Pons (tissue), 1 donor: ENCODE measurements at regions not wholly inside any gene's neighbourhood (a gene's known extent, or its start where the extent isn't known, plus 50 kb on each side); places are given as distances from the start of the nearest gene placed in this dataset.
"Not testable (repeated sequence)": the region's sequence is repeated elsewhere in the genome, so short reads cannot be mapped to it uniquely, and the experiment has no call there.

Source experiments
- DNase-seq: peaks from one replicate; pipeline ENCODE4 v3.0.0-alpha.2; 2016; ENCODE audit warnings: low spot score

DNA sequence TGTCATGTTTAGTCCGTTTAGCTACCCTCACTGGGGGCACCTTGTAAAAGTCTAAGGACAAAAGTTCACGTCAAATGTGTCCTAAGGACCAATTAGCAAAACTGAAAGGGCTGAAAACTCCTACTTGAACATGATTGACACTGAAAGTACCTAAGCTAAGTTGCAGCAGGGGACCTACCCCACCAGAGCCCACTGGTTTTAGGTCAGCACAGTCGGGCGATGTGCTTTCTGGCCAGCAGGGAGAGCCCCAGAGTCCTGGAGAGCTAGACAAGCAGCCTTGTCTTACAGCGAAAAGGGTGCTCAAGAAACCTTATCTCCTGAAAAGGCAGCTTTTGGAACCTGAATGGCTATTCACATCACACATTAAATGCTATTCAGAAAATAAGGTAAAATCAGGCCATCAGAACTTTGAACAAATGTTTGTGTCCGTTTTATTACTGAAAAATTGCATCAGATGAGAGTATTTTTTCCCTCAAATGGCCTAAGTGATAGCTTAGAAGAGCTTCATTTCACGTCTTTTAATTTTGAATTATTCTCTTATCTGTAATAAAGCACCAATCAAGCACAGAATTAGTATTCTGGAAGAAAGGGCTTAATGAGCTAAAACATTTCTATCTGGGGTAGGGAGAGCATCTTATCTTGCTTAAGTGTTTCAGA lies 52.2 kb upstream of the MKI67 start:
- DNase-seq: no peak

DNA sequence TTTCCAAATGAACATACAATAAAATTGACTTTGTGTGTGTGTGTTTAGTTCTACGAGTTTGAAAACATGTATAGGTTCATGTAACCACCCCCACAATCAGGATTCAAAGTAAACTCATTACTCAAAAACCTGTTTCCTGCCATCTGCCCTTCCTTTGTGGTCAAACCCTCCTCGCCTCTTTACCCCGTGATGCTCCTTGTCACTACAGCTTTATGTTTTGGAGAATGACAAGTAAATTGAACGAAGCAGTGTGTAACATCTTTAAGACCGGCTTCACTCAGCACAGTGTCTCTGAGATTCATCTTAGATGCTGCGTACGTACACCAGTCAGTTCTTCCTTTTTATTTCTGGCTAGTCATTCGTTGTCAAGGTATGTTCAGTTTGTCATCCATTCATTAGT lies 54.6 kb upstream of the MKI67 start:
- no peak for DNase-seq

- DNase-seq: no peak
These were observed 59.4 kb upstream of the MKI67 start for GRCh38 chr10:128185627-128186026.

DNA sequence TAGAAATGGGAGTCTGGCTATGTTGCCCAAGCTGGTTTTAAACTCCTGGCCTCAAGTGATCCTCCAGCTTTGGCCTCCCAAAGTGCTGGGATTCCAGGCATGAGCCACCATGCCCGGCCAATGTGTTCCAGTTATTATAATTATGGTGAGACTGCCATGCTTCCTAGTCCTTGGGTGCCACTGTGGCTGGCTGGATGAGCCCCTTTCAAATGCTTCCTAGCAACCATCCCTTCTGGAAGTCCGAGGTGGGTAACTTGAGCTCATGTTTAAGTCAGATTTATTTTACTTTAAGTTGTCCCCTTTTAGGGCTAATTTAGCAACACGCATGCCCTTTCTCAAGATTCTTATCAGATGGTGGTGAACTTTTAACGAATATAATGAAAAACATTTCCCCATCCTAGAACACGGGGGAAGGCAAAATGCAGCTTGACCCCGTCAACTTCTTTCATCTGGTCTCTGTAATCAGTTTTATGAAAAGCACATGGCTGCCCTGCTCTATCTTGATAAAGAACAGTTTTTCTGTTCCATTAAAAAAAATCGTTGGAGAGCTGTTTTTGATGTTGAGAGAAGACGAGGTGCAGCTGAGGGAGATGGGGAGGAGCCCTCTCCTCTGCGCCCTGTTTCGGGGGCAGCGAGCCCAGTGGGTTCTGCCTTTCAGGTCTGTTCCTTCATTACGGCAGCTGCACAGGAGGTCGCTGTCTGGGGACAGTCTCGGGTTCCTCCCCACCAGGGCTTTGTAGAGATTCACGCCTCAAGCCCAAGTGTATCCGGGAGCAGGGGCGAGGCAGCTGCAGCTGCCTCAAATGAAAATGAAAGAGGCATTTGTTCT lies 61.0 kb upstream of the MKI67 start:
- DNase-seq: peak; percentile 22

GRCh38 chr10:128187788-128188185 lies 61.6 kb upstream of the MKI67 start:
- DNase-seq: no peak

- no peak for DNase-seq
These were observed 63.0 kb upstream of the MKI67 start for GRCh38 chr10:128189176-128189575.

GRCh38 chr10:128191847-128192246 lies 65.6 kb upstream of the MKI67 start:
- no peak for DNase-seq

DNA sequence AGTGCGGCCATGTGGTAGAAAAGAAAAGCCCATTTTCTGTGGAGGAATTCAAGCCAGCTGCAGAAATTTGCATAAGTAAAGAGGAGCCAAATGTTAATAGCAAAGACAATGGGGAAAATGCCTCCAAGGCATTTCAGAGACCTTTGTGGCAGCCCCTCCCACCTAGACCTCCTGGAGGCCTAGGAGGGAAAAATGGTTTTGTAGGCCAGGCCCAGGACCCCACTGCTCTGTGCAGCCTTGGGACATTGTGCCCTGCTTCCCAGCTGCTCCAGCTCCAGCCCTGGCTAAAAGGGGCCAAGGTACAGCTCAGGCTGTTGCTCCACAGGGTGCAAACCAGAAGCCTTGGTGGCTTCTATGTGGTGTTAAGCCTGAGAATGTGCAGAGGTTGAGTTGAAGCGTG lies 75.6 kb upstream of the MKI67 start:
- DNase-seq: not testable (repeated sequence)

DNA sequence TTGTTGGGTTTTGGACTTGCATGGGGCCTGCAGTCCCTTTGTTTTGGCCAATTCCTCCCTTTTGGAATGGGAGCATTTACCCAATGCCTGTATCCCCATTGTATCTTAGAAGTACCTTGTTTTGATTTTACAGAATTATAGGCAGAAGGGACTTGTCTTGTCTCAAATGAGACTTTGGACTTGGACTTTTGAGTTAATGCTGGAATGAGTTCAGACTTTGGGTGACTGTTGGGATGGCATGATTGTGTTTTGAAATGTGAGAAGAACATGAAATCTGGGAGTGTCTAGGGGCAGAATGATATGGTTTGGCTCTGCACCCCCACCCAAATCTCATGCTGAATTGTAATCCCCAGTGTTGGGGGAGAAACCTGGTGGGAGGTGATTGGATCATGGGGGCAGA lies 76.8 kb upstream of the MKI67 start:
- no peak for DNase-seq

DNA sequence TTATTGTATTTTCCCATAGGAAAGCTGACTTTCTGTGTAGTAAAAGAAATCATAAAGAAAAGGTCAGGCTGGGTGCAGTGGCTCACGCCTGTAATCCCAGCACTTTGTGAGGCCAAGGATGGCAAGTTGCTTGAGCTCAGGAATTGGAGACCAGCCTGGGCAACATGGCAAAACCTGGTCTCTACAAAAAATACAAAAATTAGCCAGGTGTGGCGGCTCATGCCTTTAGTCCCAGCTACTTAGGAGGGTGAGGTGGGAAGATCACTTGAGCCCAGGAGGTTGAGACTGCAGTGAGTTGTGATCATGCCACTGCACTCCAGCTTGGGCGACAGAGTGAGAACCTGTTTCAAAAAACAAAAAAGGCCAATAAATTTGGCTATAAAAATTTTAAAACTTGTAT lies 79.4 kb upstream of the MKI67 start:
- not testable (repeated sequence) for DNase-seq

DNA sequence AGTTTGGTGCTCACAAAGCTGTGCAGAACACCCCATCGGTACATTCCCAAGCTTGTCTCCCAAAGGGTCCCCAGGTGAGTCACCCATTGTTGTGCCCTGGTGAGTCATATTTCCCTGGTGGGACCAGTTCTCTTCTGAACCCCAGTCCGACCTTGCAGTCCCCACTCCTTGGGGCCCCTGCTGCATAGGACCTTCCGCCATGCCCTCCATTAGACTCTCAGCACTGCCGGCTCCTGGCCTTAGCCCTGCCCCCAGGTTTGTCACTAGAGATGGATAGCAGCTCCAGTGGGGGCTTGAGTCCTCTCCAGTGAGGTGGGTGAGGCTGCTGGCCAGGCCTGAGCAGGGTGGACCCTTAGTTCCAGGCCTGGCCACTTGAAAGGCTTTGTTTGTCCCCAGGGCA lies 80.5 kb upstream of the MKI67 start:
- DNase-seq: no peak

GRCh38 chr10:128209862-128210214 lies 83.6 kb upstream of the MKI67 start:
- DNase-seq: no peak

DNA sequence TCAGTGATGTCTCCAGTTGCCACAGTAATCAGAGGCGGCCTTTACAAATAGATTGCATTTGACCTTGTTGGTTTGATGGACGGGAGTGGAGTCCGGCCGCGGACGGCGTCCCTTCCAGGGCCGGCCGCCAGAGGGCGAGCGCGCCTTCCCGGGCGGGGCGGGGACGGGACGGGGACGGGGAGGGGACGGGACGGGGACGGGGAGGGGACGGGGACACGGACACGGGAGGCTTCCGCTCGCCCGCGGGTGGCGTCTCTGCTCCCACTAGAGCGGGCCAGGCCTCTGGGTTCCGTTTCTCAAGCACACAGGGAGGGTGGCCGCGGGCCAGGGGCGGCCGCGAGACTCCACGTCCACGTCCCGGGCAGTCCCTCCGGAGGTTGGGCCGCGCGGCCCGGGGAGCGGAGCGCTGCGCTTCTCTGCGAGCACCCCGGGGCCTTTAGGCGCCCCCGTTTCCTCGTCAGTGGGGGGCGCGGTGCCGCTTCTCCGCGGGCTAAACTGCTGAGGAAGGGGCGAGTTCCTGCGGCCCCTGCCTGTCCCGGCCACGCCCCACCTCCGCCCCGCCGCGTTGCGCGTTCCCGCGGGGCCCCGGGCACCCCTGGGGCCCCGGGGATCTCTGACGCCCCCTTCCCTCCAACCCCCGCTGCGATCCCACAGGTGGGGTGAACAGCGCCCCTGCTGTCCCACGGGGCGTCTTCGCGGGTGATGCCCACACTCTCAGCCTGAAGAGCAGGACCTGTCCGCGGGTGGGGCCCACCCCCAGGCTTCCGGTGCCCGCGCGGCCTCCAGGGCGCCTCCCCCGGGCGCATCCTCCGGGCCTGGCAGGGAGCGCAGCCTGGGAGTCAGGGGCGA lies 84.2 kb upstream of the MKI67 start:
- peak; percentile 21 for DNase-seq

GRCh38 chr10:128211064-128211504 lies 84.9 kb upstream of the MKI67 start:
- DNase-seq: no peak

GRCh38 chr10:128211953-128212727 lies 85.9 kb upstream of the MKI67 start:
- peak; percentile 77 for DNase-seq

- no peak for DNase-seq
These were observed 86.9 kb upstream of the MKI67 start for GRCh38 chr10:128213156-128213555.

DNA sequence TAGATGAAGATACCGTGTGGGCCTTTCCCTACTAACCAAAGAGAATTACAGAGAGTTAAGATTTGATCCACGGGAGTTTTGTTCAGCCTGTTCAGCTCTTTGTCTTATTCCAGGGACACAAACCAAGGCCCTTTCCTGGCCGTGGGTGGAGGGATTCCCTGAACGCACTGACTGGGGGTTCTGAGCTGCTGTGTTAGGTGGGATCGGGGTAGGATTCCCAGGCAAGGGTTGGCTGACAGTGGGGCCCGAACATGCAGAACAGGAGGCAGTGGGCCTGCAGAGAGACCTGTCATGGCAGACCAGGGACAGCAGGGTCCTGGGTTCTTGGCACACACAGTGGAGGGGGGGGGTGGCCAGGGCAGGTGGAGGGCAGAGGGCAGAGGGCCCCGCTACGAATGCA lies 89.5 kb upstream of the MKI67 start:
- no peak for DNase-seq

GRCh38 chr10:128217136-128217535 lies 90.9 kb upstream of the MKI67 start:
- DNase-seq: no peak

DNA sequence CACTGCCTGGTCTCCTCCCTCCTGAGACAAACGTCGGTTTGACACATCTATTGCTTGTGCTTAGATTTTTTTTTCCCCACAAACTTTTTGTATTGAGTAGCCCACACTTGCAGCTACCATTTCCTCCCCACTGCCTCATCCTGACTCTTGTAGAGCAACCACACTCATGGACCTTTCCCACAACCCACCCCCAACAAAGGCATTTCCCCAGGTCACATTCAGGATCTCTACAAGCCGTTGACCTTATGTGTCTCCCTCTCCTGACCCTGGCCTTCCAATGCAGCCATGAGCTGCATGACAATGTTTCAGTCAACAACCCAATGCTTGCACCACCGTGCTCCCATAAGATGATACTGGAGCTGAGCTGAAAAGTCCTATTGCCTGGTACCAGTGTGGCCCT lies 91.9 kb upstream of the MKI67 start:
- DNase-seq: no peak

DNA sequence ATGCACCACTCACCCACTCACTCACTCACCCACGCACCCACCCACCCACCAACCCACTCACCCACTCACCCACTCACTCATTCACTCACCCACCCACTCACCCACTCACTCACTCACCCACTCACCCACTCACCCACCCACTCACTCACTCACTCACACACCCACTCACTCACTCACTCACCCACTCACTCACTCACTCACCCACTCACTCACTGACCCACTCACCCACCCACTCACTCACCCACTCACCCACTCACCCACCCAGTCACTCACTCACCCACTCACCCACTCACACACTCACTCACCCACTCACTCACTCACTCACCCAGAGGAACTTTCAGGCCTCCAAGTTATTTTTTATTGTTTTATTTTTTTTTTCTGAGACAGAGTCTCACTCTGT lies 93.1 kb upstream of the MKI67 start:
- no peak for DNase-seq

GRCh38 chr10:128220021-128220420 lies 93.8 kb upstream of the MKI67 start:
- DNase-seq: no peak

GRCh38 chr10:128221117-128221516 lies 94.9 kb upstream of the MKI67 start:
- no peak for DNase-seq
